Upper lobe of left lung (tissue), 6 donors: ENCODE measurements at regions not wholly inside any gene's neighbourhood (a gene's known extent, or its start where the extent isn't known, plus 50 kb on each side); places are given as distances from the start of the nearest gene placed in this dataset.

ENCODE experiments used
- ATAC-seq, 2 donors: fragments of 200-7000 bp; cut with Tn5 transposase; one replicate each; pipeline ENCODE4 v1.9.1; 2022; ENCODE audit warnings: mild to moderate bottlenecking in 2 of 2, moderate library complexity in 2 of 2; ENCODE audit not compliant: low FRiP score in 2 of 2
- DNase-seq, 2 donors: peaks; one replicate each; pipeline ENCODE4 v3.0.0-alpha.2; 2019 to 2020
- H3K27ac ChIP-seq, 4 donors: fragments of 200-600 bp; sonication (generic); one replicate each; pipeline ENCODE4 v1.5.1; 2016 to 2019
- H3K27me3 ChIP-seq, 4 donors: fragments of 200-600 bp; sonication (generic); one replicate each; pipeline ENCODE4 v1.5.1; 2017 to 2019
- H3K36me3 ChIP-seq, 4 donors: fragments of 200-600 bp; sonication (generic); one replicate each; pipeline ENCODE4 v1.5.1; 2016 to 2019
- H3K4me1 ChIP-seq, 4 donors: fragments of 200-600 bp; sonication (generic); one replicate each; pipeline ENCODE4 v1.5.1; 2018 to 2019
- H3K4me3 ChIP-seq, 4 donors: fragments of 200-600 bp; sonication (generic); one replicate each; pipeline ENCODE4 v1.5.1; 2017 to 2019; ENCODE audit warnings: mild to moderate bottlenecking in 2 of 4, moderate library complexity in 1 of 4
- H3K9me3 ChIP-seq, 4 donors: fragments of 200-600 bp; sonication (generic); one replicate each; pipeline ENCODE4 v1.5.1; 2018 to 2019
- CTCF ChIP-seq, 6 experiments: fragments of 450-650 bp in 4 of 6; fragments of 200-600 bp in 2 of 6; sonication (generic) in 2 of 6; IDR thresholded peaks; one replicate each; pipeline ENCODE4 v1.5.1; 2016 to 2019; ENCODE audit warnings: antibody characterized with exemption in 6 of 6
- EP300 ChIP-seq, 4 donors: sonication (generic); formaldehyde crosslinking; IDR thresholded peaks; one replicate each; pipeline ENCODE4 v1.5.1; 2017; ENCODE audit warnings: antibody characterized with exemption in 4 of 4, control low read depth in 2 of 4
- POLR2A ChIP-seq, 4 donors: fragments of 450-650 bp; IDR thresholded peaks; one replicate each; pipeline ENCODE4 v1.5.1; 2016 to 2017; ENCODE audit warnings: antibody characterized with exemption in 4 of 4, mild to moderate bottlenecking in 2 of 4
- POLR2AphosphoS5 ChIP-seq, 2 donors: sonication (generic); formaldehyde crosslinking; IDR thresholded peaks; one replicate each; pipeline ENCODE4 v1.5.1; 2017; ENCODE audit warnings: antibody characterized with exemption in 2 of 2
- WGBS, 2 donors: methylation state at CpG; one replicate each; pipeline ENCODE4 v1.1.5; 2017 to 2018; 5-methylcytosine and 5-hydroxymethylcytosine counted together
- donor health status: DM: no; HTN: no; CAD: no; lungs with moderate emphysema.
- donor health status: DM: no; HTN: yes; CAD: no; lungs with severe emphysema.

- TF ChIP-seq CTCF (IDR thresholded peaks at IDR 0.05), result no peak
- TF ChIP-seq POLR2A (IDR thresholded peaks at IDR 0.05), result no peak
- no peak for TF ChIP-seq EP300 (IDR thresholded peaks at IDR 0.05)
- no peak for TF ChIP-seq POLR2AphosphoS5 (IDR thresholded peaks at IDR 0.05)
- no peak for ATAC-seq
- WGBS, 2 donors, result 68 to 83% methylated on average over 7 of the region's 7 CpGs
- H3K27ac ChIP-seq, result no peak overlapping the region
- peaks cover 0 to 5% (median 2%) of the 10 kb centered on the region in 4 donors for H3K9me3 ChIP-seq
- H3K36me3 ChIP-seq, result no peaks in the 10 kb centered on the region
- no peak overlapping the region for H3K4me3 ChIP-seq
- H3K4me1 ChIP-seq, result peaks cover 13 to 30% (median 29%) of the 10 kb centered on the region in 4 donors
- DNase-seq, result no peak
- no peaks in the 10 kb centered on the region for H3K27me3 ChIP-seq
These were observed 99.8 kb upstream of the COPS8 start for GRCh38 chr2:236985761-236986339.

- Histone ChIP-seq H3K9me3 (peaks cover 0 to 5% (median 2%) of the 10 kb centered on the region in 4 donors), H3K4me3 (no peak overlapping the region), H3K27ac (peak overlapping the region in 2 of 4 donors; percentile 83), H3K36me3 (no peaks in the 10 kb centered on the region), H3K27me3 (no peaks in the 10 kb centered on the region), H3K4me1 (peaks cover 13 to 30% (median 29%) of the 10 kb centered on the region in 4 donors)
- no peak for TF ChIP-seq CTCF (IDR thresholded peaks at IDR 0.05)
- no peak for TF ChIP-seq POLR2A (IDR thresholded peaks at IDR 0.05)
- TF ChIP-seq POLR2AphosphoS5 (IDR thresholded peaks at IDR 0.05), result peak in 1 of 2 donors; percentile 2
- TF ChIP-seq EP300 (IDR thresholded peaks at IDR 0.05), result peak in 1 of 4 donors; percentile 79
- DNase-seq (peak; percentile 47 to 69), ATAC-seq (peak in 1 of 2 donors; percentile 83)
- 65 to 82% methylated on average over 10 of the region's 10 CpGs for WGBS, 2 donors
These were observed 99.0 kb upstream of the COPS8 start for GRCh38 chr2:236986524-236987330.

- 65 to 85% methylated on average over 2 of the region's 2 CpGs for WGBS, 2 donors
- Histone ChIP-seq H3K27ac (peak overlapping the region; percentile 54 to 83 (median 77)), H3K9me3 (peaks cover 0 to 2% (median 0%) of the 10 kb centered on the region in 4 donors), H3K4me3 (no peak overlapping the region), H3K27me3 (no peaks in the 10 kb centered on the region), H3K4me1 (peaks cover 13 to 30% (median 29%) of the 10 kb centered on the region in 4 donors), H3K36me3 (no peaks in the 10 kb centered on the region)
- TF ChIP-seq EP300 (IDR thresholded peaks at IDR 0.05) (no peak), POLR2AphosphoS5 (IDR thresholded peaks at IDR 0.05) (no peak), CTCF (IDR thresholded peaks at IDR 0.05) (no peak), POLR2A (IDR thresholded peaks at IDR 0.05) (no peak)
- ATAC-seq (no peak), DNase-seq (peak in 1 of 2 donors; percentile 22)
These were observed 97.5 kb upstream of the COPS8 start for GRCh38 chr2:236988216-236988615.

GRCh38 chr2:236988690-236989624 is 96.7 kb upstream of the COPS8 start:
- 39 to 43% methylated on average over 12 to 16 of the region's 16 CpGs for WGBS, 2 donors
- H3K4me3 ChIP-seq, result no peak overlapping the region
- no peaks in the 10 kb centered on the region for H3K9me3 ChIP-seq
- H3K27me3 ChIP-seq, result no peaks in the 10 kb centered on the region
- H3K36me3 ChIP-seq, result no peaks in the 10 kb centered on the region
- TF ChIP-seq POLR2AphosphoS5 (IDR thresholded peaks at IDR 0.05), result peak; percentile 89 to 94
- peak; percentile 71 to 99 (median 90) for TF ChIP-seq EP300 (IDR thresholded peaks at IDR 0.05)
- TF ChIP-seq POLR2A (IDR thresholded peaks at IDR 0.05), result peak in 1 of 4 donors; percentile 79
- TF ChIP-seq CTCF (IDR thresholded peaks at IDR 0.05), result no peak
- peak; percentile 56 to 92 for DNase-seq
- peak; percentile 84 to 91 for ATAC-seq
- peak overlapping the region; percentile 80 to 86 (median 83) for H3K27ac ChIP-seq
- peaks cover 13 to 30% (median 29%) of the 10 kb centered on the region in 4 donors for H3K4me1 ChIP-seq
